ENCODE measurements at regions not wholly inside any gene's neighbourhood (a gene's known extent, or its start where the extent isn't known, plus 50 kb on each side); places are given as distances from the start of the nearest gene placed in this dataset.

- Mint-ChIP-seq H3K27me3 (no peaks in the 10 kb centered on the region), H3K4me1 (no peaks in the 10 kb centered on the region), H3K27ac (no peak overlapping the region), H3K36me3 (ENCODE audit: low read depth) (no peaks in the 10 kb centered on the region), H3K4me3 (no peak overlapping the region), H3K9me3 (peaks cover 8% of the 10 kb centered on the region)
- no peak for DNase-seq
- ChIA-PET CTCF (no interaction called here), POLR2A (no interaction called here)
These were observed 170.7 kb downstream of the NEBL start for GRCh38 chr10:20726381-20726780.

GRCh38 chr10:20714979-20715378, 182.1 kb downstream of the NEBL start:
- Mint-ChIP-seq H3K4me3 (no peak overlapping the region), H3K27me3 (no peaks in the 10 kb centered on the region), H3K4me1 (no peaks in the 10 kb centered on the region), H3K36me3 (ENCODE audit: low read depth) (no peaks in the 10 kb centered on the region), H3K9me3 (peaks cover 13% of the 10 kb centered on the region), H3K27ac (no peak overlapping the region)
- POLR2A ChIA-PET = no interaction called here
- CTCF ChIA-PET = no interaction called here
- DNase-seq = no peak

- no peaks in the 10 kb centered on the region for H3K27me3 Mint-ChIP-seq
- no peak overlapping the region for H3K4me3 Mint-ChIP-seq
- H3K4me1 Mint-ChIP-seq = no peaks in the 10 kb centered on the region
- H3K27ac Mint-ChIP-seq = no peak overlapping the region
- H3K36me3 Mint-ChIP-seq (ENCODE audit: low read depth) = no peaks in the 10 kb centered on the region
- no peak for DNase-seq
- peaks cover 15% of the 10 kb centered on the region for H3K9me3 Mint-ChIP-seq
- ChIA-PET CTCF (no interaction called here), POLR2A (no interaction called here)
These were observed 182.6 kb downstream of the NEBL start for GRCh38 chr10:20714518-20714917.

- Mint-ChIP-seq H3K4me1 (no peaks in the 10 kb centered on the region), H3K27me3 (no peaks in the 10 kb centered on the region), H3K36me3 (ENCODE audit: low read depth) (no peaks in the 10 kb centered on the region), H3K4me3 (no peak overlapping the region), H3K9me3 (peaks cover 19% of the 10 kb centered on the region), H3K27ac (no peak overlapping the region)
- ChIA-PET CTCF (no interaction called here), POLR2A (no interaction called here)
- DNase-seq = no peak
These were observed 183.7 kb downstream of the NEBL start for GRCh38 chr10:20713420-20713819.

- Mint-ChIP-seq H3K4me3 (no peak overlapping the region), H3K4me1 (no peaks in the 10 kb centered on the region), H3K36me3 (ENCODE audit: low read depth) (no peaks in the 10 kb centered on the region), H3K27me3 (no peaks in the 10 kb centered on the region), H3K9me3 (peaks cover 21% of the 10 kb centered on the region), H3K27ac (no peak overlapping the region)
- ChIA-PET CTCF (no interaction called here), POLR2A (no interaction called here)
- DNase-seq = no peak
These were observed 184.3 kb downstream of the NEBL start for GRCh38 chr10:20712774-20713173.

GRCh38 chr10:20709708-20710107, 187.4 kb downstream of the NEBL start:
- POLR2A ChIA-PET = no interaction called here

GRCh38 chr10:20708305-20708704, 188.8 kb downstream of the NEBL start:
- POLR2A ChIA-PET = no interaction called here
- no peak overlapping the region for H3K4me3 Mint-ChIP-seq
- no peaks in the 10 kb centered on the region for H3K27me3 Mint-ChIP-seq
- H3K36me3 Mint-ChIP-seq (ENCODE audit: low read depth) = no peaks in the 10 kb centered on the region
- DNase-seq = no peak
- H3K27ac Mint-ChIP-seq = no peak overlapping the region
- CTCF ChIA-PET = no interaction called here
- peaks cover 17% of the 10 kb centered on the region for H3K9me3 Mint-ChIP-seq
- no peaks in the 10 kb centered on the region for H3K4me1 Mint-ChIP-seq

More at GRCh38 chr10:20709708-20710107, 187.4 kb downstream of the NEBL start:
- H3K36me3 Mint-ChIP-seq (ENCODE audit: low read depth) = no peaks in the 10 kb centered on the region
- DNase-seq = no peak
- H3K27me3 Mint-ChIP-seq = no peaks in the 10 kb centered on the region
- peaks cover 19% of the 10 kb centered on the region for H3K9me3 Mint-ChIP-seq
- CTCF ChIA-PET = no interaction called here
- no peak overlapping the region for H3K4me3 Mint-ChIP-seq
- no peaks in the 10 kb centered on the region for H3K4me1 Mint-ChIP-seq
- no peak overlapping the region for H3K27ac Mint-ChIP-seq

- Mint-ChIP-seq H3K27me3 (no peaks in the 10 kb centered on the region), H3K4me1 (no peaks in the 10 kb centered on the region), H3K9me3 (peaks cover 17% of the 10 kb centered on the region), H3K27ac (no peak overlapping the region), H3K36me3 (ENCODE audit: low read depth) (no peaks in the 10 kb centered on the region), H3K4me3 (no peak overlapping the region)
- POLR2A ChIA-PET = no interaction called here
- DNase-seq = no peak
- CTCF ChIA-PET = no interaction called here
These were observed 189.9 kb downstream of the NEBL start for GRCh38 chr10:20707251-20707650.

GRCh38 chr10:20698837-20699236, 198.3 kb downstream of the NEBL start:
- DNase-seq = no peak
- CTCF ChIA-PET = no interaction called here

GRCh38 chr10:20694296-20694695, 202.8 kb downstream of the NEBL start:
- no peak for DNase-seq
- ChIA-PET POLR2A (no interaction called here), CTCF (no interaction called here)
- H3K4me1 Mint-ChIP-seq = no peaks in the 10 kb centered on the region
- H3K4me3 Mint-ChIP-seq = no peak overlapping the region
- peaks cover 3% of the 10 kb centered on the region for H3K9me3 Mint-ChIP-seq
- no peak overlapping the region for H3K27ac Mint-ChIP-seq
- H3K27me3 Mint-ChIP-seq = no peaks in the 10 kb centered on the region
- no peaks in the 10 kb centered on the region for H3K36me3 Mint-ChIP-seq (ENCODE audit: low read depth)

More at GRCh38 chr10:20698837-20699236, 198.3 kb downstream of the NEBL start:
- no peaks in the 10 kb centered on the region for H3K4me1 Mint-ChIP-seq
- H3K27ac Mint-ChIP-seq = no peak overlapping the region
- POLR2A ChIA-PET = no interaction called here
- H3K4me3 Mint-ChIP-seq = no peak overlapping the region
- peaks cover 3% of the 10 kb centered on the region for H3K9me3 Mint-ChIP-seq
- H3K27me3 Mint-ChIP-seq = no peaks in the 10 kb centered on the region
- no peaks in the 10 kb centered on the region for H3K36me3 Mint-ChIP-seq (ENCODE audit: low read depth)

GRCh38 chr10:20688797-20689544, 208.1 kb downstream of the NEBL start:
- H3K27me3 Mint-ChIP-seq = no peaks in the 10 kb centered on the region
- H3K36me3 Mint-ChIP-seq (ENCODE audit: low read depth) = no peaks in the 10 kb centered on the region
- CTCF ChIA-PET = no interaction called here
- no peak overlapping the region for H3K27ac Mint-ChIP-seq
- H3K4me3 Mint-ChIP-seq = no peak overlapping the region
- H3K9me3 Mint-ChIP-seq = peaks cover 7% of the 10 kb centered on the region
- no peaks in the 10 kb centered on the region for H3K4me1 Mint-ChIP-seq
- no peak for DNase-seq
- POLR2A ChIA-PET = no interaction called here

GRCh38 chr10:20686015-20686635, 211.0 kb downstream of the NEBL start:
- H3K27ac Mint-ChIP-seq = no peak overlapping the region
- H3K9me3 Mint-ChIP-seq = peaks cover 7% of the 10 kb centered on the region
- H3K36me3 Mint-ChIP-seq (ENCODE audit: low read depth) = no peaks in the 10 kb centered on the region
- CTCF ChIA-PET = no interaction called here
- DNase-seq = no peak
- no peaks in the 10 kb centered on the region for H3K27me3 Mint-ChIP-seq
- no peaks in the 10 kb centered on the region for H3K4me1 Mint-ChIP-seq
- no peak overlapping the region for H3K4me3 Mint-ChIP-seq
- POLR2A ChIA-PET = no interaction called here

- Mint-ChIP-seq H3K27ac (no peak overlapping the region), H3K36me3 (ENCODE audit: low read depth) (no peaks in the 10 kb centered on the region), H3K4me3 (no peak overlapping the region), H3K27me3 (no peaks in the 10 kb centered on the region), H3K4me1 (no peaks in the 10 kb centered on the region), H3K9me3 (peaks cover 7% of the 10 kb centered on the region)
- ChIA-PET POLR2A (no interaction called here), CTCF (no interaction called here)
- no peak for DNase-seq
These were observed 211.6 kb downstream of the NEBL start for GRCh38 chr10:20685462-20685861.

- Mint-ChIP-seq H3K9me3 (peaks cover 9% of the 10 kb centered on the region), H3K27me3 (no peaks in the 10 kb centered on the region), H3K4me3 (no peak overlapping the region), H3K27ac (no peak overlapping the region), H3K4me1 (no peaks in the 10 kb centered on the region), H3K36me3 (ENCODE audit: low read depth) (no peaks in the 10 kb centered on the region)
- no peak for DNase-seq
- ChIA-PET CTCF (no interaction called here), POLR2A (no interaction called here)
These were observed 213.8 kb downstream of the NEBL start for GRCh38 chr10:20683345-20683744.

Measured in activated CD4-positive, alpha-beta T cell treated with anti-CD3 and anti-CD28 coated beads, Interleukin-2, amount 10 ng/mL, durations not matched to agents 7 days and 5 days (primary cell).